Bronchial epithelial cell (primary cell): ENCODE measurements at regions not wholly inside any gene's neighbourhood (a gene's known extent, or its start where the extent isn't known, plus 50 kb on each side); places are given as distances from the start of the nearest gene placed in this dataset.

Experiments
- DNase-seq: peaks from one replicate; pipeline ENCODE4 v3.0.0-alpha.2; 2010; ENCODE audit warnings: low read depth
- FAIRE-seq: peaks from 2 replicates; lab custom pipeline; 2011; peaks lifted over from hg19 to GRCh38; lab: Jason Lieb, UNC
- H3K27me3 ChIP-seq: 2 replicates; pipeline ENCODE4 v1.5.1; 2011; ENCODE audit warnings: low read length; ENCODE audit not compliant: control insufficient read depth, insufficient read depth
- H3K36me3 ChIP-seq: 2 replicates; pipeline ENCODE4 v1.5.1; 2011; ENCODE audit warnings: low read length; ENCODE audit not compliant: control insufficient read depth, insufficient read depth
- H3K4me3 ChIP-seq: 2 replicates; pipeline ENCODE4 v1.5.1; 2011; ENCODE audit warnings: mild to moderate bottlenecking, low read depth, low read length, control low read depth
- CTCF ChIP-seq: IDR thresholded peaks from 2 replicates; pipeline ENCODE4 v1.5.1; 2011; ENCODE audit warnings: mild to moderate bottlenecking, moderate library complexity, low read length, control low read depth, inconsistent platforms; ENCODE audit not compliant: insufficient read depth, severe bottlenecking

DNA sequence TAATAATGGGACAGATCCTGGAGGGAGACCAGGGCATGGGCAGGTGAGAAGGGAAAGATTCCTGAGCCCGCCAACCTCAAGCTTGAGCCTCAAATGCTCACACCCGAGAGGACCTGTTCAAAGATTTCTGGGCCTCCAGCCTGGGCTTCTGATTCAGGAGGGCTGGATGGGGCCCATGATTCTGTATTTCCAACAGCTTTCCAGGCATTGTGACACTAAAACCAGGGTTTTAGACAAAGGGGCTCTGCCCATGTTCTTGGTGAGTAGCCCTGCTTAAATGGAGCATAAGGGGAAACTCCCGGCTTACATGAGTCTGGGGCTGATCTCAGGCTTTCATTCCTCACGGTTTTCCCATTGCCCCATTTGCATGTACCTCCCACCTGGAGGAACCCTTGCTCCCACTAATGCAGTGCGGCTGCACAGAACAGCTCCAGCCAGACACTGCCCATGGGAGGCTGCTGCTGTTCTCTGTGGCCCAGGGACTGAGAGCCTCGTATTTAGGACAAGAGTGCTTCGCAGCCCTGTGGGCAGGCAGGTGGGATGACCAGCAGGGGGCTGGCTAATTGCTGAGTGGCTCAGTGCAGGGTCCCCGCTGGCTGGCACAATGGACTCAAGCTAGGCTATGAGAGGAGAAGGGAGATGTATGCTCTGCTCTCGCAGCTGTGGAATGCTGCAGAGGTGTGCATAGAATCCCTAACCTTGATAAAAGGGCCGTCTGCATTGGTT is 135.3 kb upstream of the COBL start:
- FAIRE-seq (no peak), DNase-seq (no peak)
- Histone ChIP-seq H3K4me3 (no peak overlapping the region), H3K36me3 (no peaks in the 10 kb centered on the region), H3K27me3 (no peaks in the 10 kb centered on the region)
- TF ChIP-seq CTCF, result no peak

GRCh38 chr7:51450541-51450940 is 133.9 kb upstream of the COBL start:
- no peak for TF ChIP-seq CTCF
- FAIRE-seq (no peak), DNase-seq (no peak)
- Histone ChIP-seq H3K27me3 (no peaks in the 10 kb centered on the region), H3K4me3 (no peak overlapping the region), H3K36me3 (no peaks in the 10 kb centered on the region)

- H3K36me3 ChIP-seq, result no peaks in the 10 kb centered on the region
- no peak for FAIRE-seq
- TF ChIP-seq CTCF, result no peak
- H3K27me3 ChIP-seq, result no peaks in the 10 kb centered on the region
- DNase-seq, result no peak
- H3K4me3 ChIP-seq, result no peak overlapping the region
Observed at GRCh38 chr7:51446785-51447184, 130.2 kb upstream of the COBL start.

GRCh38 chr7:51446356-51446755 is 129.7 kb upstream of the COBL start:
- H3K27me3 ChIP-seq, result no peaks in the 10 kb centered on the region
- no peaks in the 10 kb centered on the region for H3K36me3 ChIP-seq
- DNase-seq, result no peak
- H3K4me3 ChIP-seq, result no peak overlapping the region
- FAIRE-seq, result no peak
- TF ChIP-seq CTCF, result no peak

DNA sequence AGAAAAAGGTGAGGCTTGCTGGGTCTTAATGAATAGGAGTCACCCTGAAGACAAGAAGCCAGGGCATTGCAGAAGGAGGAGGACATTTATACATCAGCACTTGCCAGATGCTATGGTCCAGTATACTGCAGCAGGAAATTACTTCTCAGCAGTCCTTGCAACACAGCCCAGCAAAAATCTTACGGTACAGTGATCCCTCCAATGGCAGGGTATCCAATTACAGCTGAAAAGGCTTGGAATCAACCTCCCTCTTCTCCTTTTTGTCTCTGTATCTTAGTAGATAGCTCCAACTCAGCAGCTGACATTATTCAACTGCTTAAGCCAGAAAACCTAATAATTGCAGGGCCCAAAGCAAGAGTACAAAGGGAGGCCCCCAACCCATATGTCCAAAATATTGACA is 128.3 kb upstream of the COBL start:
- DNase-seq (no peak), FAIRE-seq (no peak)
- Histone ChIP-seq H3K27me3 (no peaks in the 10 kb centered on the region), H3K4me3 (no peak overlapping the region), H3K36me3 (no peaks in the 10 kb centered on the region)
- TF ChIP-seq CTCF, result no peak
